GM19324 (cell line): ENCODE measurements at regions not wholly inside any gene's neighbourhood (a gene's known extent, or its start where the extent isn't known, plus 50 kb on each side); places are given as distances from the start of the nearest gene placed in this dataset.
"Not testable (repeated sequence)": the region's sequence is repeated elsewhere in the genome, so short reads cannot be mapped to it uniquely, and the experiment has no call there.

Source experiments
- ATAC-seq: cut with Tn5 transposase; IDR thresholded peaks from one replicate; pipeline ENCODE4 v1.9.1; 2021; ENCODE audit warnings: mild to moderate bottlenecking, moderate library complexity; ENCODE audit not compliant: unreplicated experiment, low FRiP score

DNA sequence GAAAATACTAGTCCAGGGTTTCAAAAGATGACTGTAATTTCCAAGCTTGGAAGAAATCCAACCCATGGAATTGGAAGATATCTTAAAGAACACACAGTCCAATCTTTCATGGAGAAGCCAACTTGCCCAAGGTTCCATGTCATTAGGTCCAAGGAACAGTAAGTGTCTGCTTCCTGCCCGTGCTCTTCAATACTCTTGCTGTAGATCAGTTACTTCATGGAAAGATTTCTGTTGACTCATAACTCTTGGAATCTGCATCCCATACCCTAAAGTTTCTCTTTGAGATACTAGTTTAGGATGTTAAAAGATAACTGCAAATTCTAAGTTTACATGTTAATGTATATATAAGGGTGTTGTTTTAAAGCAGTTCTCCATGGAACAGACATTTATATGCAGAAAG is 127.9 kb upstream of the SLC13A1 start:
- no peak for ATAC-seq

DNA sequence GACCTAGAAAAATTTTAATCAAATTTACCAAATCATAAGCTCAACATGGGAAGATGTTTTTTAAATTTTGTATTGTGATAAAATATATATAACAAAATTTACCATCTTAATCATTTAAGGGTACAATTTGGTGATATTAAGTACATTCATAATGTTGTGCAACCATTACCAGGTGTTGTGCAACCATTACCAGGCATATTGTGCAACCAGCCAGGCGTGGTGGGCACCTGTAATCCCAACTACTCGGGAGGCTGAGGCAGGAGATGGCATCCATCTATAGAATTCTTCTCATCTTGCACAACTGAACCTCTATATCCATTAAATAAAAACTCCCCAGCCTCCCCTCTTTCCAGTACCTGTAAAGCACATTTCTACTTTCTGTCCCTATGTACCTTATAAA is 124.5 kb upstream of the SLC13A1 start:
- no peak for ATAC-seq

DNA sequence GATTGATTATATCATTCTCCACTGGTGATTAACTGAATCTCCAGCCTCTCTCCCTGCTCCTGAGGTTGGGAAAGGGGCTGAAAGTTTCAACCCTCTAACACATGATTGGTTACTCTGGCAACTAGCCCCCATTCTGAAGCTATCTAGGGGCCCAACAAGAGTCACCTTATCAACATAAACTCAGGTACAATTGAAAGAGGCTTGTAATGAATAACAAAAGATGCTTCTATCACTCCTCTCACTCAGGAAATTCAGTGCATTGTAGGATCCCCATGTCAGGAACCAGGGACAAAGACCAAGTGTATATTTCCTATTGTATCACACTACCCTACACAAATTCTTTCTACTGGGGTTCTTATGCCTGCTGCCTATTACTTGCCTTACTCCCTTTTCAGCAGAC is 123.9 kb upstream of the SLC13A1 start:
- no peak for ATAC-seq

DNA sequence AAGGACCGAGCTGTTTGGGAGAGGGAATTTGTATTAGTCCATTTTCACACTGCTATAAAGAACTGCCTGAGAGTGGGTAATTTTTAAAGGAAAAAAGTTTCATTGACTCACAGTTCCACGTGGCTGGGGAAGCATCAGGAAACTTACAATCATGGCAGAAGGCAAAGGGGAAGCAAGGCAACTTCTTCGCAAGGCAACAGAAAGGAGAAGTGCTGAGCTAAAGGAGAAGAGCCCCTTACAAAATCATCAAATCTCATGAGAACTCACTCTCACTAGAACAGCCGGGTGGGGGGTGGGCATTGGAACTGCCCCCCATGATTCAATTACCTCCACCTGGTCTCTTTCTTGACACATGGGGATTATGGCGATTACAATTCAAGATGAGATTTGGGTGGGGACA is 121.8 kb upstream of the SLC13A1 start:
- ATAC-seq = not testable (repeated sequence)

DNA sequence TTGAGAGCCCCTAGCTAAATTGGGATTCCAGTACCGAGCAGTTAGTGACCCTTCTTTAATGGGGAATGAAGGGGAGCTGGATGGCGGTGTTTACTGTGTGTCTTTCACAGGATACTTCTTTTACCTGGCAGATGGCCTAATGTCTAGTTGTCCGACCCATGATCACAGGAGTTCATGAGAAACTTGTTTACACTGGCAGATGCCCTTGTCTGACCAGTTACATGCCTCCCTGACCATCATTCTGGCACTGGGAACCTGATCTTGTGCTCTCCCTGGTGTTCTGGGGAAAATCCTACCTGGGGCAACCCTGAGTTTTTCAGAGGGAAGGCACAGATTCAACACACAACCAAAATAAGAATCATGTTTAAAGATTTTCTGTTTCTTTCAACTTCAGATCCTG is 120.1 kb upstream of the SLC13A1 start:
- ATAC-seq = no peak

DNA sequence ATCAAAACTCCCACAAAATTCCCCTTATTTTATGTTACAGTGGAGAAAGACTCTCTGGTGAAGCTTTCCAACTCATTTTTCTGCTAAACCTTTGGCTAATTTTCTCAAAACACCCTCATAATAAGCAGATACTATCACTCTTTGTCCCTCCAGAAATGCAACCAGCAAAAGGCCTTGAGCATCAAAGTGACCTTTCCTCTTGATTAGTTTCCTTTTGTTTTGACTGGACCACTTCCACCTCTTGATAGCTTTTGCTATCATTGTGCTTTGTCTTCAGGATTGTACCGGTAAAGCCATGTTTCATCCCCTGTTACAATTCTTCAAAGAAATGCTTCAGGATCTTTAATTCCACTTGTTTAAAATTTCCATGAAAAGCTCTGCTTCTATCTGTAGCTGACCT is 115.1 kb upstream of the SLC13A1 start:
- no peak for ATAC-seq

DNA sequence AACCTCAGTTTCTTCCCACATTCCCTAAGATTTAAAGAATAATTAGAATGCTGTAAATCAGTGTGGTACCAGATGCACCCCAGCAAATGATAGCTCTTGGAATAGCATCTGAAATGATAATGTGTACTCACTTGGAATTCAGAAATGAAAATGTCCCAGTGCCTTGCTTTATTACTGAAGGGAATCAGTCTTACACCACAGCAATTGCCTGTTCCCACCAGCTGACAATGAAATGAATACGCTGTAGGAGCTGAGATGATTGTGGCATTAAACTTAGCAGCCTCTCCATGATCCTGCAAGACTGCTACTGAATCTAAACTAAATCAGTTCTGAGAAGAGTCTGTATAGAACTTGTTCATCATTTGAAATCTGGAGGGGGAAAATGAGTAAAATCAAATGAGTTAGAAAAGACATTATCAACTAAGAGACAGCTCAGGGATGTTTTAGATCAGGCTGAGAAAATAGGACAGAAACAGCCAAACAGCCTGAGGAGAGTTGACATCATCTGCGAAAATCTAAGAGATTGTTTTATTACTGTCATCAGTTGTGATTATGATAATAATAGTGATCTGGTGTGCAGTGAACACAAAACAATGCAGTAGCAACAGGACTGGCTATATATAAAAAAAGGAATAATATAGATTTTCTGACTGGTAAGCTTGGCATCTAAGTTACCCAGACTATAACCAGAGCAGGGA is 108.6 kb upstream of the SLC13A1 start:
- ATAC-seq = no peak

DNA sequence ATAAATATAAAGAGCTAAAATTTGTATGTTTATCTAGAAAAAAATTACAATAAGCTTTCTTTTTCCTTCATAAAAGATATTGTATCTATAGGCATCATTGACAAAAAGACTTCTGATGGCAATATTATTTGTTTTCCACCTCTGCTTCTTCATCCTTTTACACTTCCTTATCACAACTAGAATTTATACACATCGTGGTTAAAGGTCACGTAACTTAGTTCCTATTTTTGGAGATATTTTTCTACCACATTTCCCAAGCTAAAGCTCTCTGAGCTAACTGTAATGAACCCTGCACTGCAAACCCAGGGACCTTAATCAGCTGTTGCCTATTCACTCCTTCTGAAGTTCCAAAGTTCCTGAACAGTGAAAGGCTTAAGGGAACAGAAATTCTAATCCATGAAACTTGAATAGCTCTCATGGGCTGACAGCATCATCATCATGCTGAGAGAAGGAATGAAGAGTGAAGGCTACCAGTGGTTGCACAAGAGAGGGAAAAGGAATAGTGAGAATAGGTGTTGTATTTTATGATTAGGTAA is 106.1 kb upstream of the SLC13A1 start:
- no peak for ATAC-seq

DNA sequence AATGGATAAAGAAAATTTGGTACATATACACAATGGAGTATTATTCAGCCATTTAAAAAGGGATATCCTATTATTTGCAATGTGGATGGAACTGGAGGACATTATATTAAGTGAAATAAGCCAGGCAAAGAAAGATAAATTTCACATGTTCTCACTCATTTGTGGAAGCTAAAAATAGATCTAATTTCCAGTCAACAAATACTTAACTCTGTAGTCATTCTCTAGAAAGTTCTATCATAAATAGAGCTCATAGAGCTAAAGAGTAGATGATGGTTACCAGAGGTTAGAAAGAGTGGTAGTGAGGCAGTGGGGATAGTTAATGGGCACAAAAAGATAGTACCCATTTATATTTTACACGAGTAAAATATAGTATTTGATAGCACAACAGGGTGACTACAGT is 104.2 kb upstream of the SLC13A1 start:
- no peak for ATAC-seq

DNA sequence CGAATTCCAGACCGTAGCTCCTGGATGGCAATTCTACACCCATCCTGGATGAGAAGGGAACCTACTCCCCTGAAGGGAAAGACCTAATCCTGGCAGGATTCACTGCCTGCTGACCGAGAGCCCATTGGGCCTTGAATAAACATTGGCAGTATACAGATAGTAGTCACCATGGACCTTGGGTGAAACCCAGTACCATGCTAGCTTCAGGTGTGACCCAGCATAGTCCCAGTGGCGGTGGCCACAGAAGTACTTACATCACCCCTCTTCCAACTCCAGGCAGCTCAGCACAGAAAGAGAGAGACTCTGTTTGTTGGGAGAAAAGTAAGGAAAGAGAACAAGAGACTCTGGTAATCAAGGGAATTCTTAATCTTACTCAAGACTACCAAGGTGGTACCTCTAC is 97.2 kb upstream of the SLC13A1 start:
- no peak for ATAC-seq

DNA sequence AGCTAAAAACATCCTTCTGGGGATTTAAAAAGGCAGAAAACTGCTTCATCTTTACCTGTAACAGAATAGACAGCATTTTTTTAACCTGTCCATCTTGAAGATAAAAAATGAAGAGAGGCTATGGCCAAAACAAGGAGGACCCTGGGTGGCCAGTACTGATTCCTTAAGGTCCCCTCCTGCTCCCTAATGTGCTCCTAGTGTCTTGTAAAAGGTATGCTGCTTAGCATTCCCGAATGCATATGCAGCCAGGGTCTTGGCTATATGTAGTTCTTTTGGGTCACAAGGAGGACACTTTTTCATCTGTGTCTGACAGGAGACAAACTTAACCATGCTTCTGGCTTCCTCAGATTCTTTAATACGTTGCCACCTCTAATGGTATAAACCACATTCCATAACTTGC is 93.9 kb upstream of the SLC13A1 start:
- no peak for ATAC-seq

DNA sequence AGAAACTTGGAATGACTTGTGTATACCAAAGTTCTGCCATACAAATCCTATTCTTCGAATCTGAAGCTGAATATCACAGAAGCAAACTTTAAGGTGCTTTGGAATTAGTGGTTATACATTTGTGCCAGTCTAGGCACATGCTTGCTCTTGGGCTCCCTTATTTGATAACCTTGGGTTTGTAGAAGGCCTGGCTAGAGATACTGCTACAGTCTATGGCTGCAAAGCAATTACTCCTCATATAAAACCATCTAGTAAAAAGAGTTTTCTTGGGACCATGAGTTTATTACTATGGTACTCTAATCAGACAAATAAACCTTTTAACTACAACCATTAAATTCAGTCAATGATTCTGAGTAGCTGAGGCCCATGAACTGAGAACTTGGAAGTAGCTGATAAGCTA is 92.5 kb upstream of the SLC13A1 start:
- ATAC-seq = no peak

DNA sequence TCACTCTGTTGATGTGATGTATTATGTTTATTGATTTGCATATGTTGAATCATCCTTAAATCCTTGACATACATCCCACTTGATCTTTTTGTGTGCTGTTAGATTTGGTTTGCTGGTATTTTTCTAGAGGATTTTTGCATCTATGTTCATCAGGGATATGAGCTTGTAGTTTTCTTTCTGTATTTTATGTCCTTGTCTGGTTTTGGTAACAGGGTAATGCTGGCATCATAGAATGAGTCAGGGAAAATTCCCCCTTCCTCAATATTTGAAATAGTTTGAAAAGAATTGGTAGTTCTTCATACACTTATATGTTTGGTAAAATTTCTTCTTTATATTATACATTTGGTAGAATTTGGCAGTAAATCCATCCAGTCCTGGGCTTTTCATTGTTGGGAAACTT is 89.4 kb upstream of the SLC13A1 start:
- ATAC-seq = no peak

DNA sequence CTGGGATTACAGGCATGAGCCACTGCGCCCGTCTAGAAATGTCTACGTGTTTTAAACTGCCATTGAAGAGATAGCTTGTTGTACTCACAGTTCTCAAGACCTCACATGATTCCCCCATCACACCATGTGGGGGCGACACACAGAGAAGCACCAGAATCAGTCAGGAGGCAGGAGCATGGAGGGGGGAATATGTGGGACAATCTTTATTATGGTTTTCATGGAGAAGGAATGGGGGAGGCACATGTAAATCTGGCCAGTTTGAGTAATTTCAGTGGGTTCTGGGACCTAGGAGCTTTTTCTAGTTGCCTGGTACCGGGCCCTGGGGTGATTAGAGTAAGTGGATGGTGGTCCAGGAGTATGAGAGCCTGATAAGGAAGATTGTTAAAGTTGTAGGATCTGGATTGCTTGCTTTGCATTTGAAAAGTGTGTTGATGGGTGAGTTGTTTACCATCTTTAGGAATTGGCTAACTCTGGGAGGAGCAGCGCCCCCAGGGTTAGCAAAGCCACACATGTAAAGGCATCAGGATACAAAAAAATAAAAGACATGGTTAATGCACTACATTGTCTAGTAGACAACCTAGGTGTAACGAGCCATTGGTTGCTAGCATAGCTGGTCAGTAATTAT is 85.4 kb upstream of the SLC13A1 start:
- ATAC-seq = no peak

DNA sequence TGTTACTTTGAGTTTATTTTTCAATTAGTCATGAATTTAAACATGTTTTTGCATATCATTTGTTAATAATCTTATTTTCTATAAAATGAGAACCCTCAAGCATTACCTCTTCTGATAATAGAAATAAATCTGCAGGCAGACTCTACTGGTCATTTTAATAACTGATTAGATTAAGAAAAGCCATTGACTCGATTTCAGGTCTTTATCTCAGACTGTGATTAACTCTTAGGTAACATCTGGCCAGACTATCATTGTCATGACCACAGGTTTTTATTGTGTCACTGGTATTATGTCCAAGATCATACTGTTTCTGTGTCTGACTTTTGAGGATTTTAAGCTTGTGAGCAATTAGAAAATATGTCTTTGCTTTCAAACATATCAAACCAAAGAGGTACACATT is 83.6 kb upstream of the SLC13A1 start:
- no peak for ATAC-seq

DNA sequence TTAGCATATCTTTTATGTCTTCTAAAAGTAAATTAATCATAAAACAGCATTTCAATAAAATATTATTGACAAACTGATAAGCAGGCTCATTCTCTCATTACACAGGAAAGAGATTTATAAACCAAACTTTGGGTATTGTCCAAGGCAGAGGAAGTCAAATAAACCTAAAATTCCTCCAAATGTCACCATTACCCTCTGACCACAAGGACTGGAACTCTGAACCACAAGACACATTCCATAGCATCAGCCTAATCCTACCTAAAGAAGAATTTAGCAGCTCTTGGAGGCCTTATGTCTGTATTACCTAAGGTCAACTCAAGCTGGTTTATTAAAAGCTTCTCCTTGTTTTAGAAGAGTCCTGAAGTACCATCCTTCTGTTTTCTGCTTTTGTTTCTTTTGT is 82.4 kb upstream of the SLC13A1 start:
- no peak for ATAC-seq

DNA sequence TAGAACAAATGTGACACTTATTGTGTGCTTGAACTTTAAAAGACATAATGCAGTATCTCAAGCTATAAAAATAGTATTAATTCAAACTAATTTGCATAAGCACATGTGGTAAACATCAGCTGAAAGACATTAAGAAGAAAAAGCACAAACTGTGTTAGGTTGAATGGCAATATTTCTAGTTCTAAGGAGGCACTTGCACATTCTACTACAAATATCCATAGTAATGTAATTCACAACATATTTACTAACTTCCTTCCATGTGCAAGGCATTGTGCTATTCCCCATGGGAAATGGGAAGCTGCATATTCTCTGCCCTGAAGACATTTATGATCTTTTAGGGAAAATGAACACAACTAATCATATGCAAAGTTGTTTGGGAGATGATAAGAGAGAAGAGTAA is 80.2 kb upstream of the SLC13A1 start:
- no peak for ATAC-seq

DNA sequence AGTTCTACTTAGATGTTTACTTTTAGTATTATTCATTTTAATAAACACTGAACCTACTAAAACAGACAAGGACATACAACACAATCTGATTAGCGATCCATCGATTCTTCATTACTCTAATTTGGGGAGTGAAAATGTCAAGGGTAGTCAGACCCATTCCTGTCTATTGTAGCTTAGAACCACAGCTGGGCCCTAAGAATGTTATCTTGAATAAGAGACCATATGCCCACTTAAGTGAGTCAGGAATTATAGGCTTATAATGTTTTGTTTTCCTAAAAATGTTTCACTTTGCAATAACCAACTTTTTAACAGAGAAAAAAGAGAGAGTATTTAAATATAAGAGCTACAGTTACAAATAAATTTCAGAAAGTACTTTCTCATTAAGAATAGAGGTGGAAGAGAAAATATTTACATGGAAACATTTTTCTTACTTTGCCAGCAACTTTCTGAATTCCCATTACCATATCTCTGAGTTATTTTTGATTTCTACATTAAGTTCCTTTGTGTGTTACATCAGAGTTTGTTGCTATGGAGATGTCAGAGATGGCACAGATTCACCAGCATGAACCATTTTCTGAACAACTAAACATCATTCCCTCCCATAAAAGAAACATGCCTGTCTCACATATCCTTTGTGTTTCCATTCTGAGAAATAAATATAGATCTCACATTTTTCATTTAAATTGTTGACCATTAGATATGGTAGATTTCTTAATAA is 75.4 kb upstream of the SLC13A1 start:
- ATAC-seq = no peak

DNA sequence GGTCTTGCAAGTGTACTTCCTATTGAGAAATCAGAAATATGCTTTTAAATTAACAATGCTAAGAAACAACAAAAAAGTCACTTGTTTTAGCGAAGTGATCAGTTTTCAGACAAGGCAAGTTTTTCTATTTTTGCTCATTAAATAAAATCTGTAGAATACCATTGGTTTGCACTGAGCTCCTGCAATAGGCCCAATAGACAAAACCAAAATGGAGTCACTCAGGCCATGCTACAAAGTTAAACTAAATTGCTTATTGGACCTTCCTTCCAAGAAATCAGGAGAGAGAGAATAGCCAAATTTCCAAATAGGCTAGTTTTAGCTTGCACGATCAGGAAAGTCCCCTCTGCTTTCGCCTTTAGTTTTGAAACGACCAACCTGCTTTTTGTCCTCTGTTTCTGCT is 73.4 kb upstream of the SLC13A1 start:
- ATAC-seq = no peak

DNA sequence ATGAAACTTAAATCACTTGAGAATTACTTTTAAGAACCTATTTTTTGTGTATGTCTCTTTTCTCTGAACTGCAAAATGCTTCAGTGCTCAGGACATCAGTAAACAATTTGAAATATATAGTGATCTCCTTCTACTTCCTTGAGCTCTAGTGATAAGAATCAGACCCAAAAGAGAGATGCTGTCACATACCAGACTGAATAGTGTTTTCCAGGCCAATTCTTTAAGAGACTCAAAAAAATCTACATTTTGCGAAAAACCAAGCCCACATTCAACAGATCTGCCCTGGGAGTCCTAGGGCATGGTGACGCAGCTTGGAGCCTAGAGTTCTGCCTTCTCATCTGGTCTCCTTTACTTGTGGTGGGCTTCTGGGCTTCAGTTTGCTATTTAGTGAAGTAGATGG is 72.1 kb upstream of the SLC13A1 start:
- ATAC-seq = no peak

DNA sequence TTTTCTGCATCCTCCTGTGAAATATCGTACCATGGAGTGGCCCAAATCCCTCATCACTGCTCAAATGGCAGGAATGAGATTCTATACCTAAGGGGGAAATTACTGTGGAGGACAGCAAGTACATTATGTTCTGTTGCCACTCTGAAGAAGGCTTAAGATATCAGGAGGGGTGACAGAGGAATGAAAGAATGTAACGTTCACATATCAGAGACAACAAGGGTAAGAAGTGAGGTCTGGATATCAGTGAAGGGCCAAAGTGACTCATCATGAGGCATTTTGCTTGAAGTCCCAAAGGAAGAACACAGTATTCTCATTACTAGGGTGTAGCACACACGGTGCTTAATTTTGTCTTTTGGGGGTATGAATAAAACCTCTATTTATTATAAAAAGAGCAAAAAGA is 71.5 kb upstream of the SLC13A1 start:
- no peak for ATAC-seq

DNA sequence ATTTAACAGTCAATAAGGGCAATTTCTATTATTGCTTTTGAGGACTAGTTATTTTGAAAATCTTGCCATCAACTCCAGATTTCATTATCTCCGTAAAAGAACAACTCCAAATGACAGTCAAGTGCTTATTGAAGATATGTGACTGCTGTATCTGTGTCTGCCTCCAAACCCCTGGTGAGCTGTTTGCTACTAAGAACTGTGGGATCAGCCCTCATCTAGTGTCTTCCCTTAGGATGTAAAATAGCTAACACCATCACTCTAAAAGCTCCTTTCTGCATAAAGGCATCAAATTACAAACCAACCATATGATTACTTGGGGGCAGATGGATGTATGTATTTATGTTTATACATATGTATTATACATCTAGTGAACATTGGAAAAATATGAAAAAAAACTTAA is 70.8 kb upstream of the SLC13A1 start:
- no peak for ATAC-seq
